Left cardiac atrium (tissue), 4 donors: ENCODE measurements at regions not wholly inside any gene's neighbourhood (a gene's known extent, or its start where the extent isn't known, plus 50 kb on each side); places are given as distances from the start of the nearest gene placed in this dataset.
"Not testable (repeated sequence)": the region's sequence is repeated elsewhere in the genome, so short reads cannot be mapped to it uniquely, and the experiment has no call there.

Source experiments
- ATAC-seq, 2 donors: fragments of 200-7000 bp; cut with Tn5 transposase; one replicate each; pipeline ENCODE4 v1.9.1; 2020; ENCODE audit warnings: mild to moderate bottlenecking in 2 of 2, moderate library complexity in 2 of 2
- DNase-seq: peaks from one replicate; pipeline ENCODE4 v3.0.0-alpha.2; 2020
- intact Hi-C, 2 donors: fragments of 100-400 bp; cut with DNase I; formaldehyde crosslinking; loops; one replicate each; pipeline versions ENCODE4 v1.14.1 to v1.15.1; 2022 to 2023
- donor health status: DM: no; HTN: yes; CAD: no.
- donor health status: DM: no; HTN: yes; CAD: no; lungs with severe emphysema.
- donor health status: DM: yes; HTN: yes; CAD: no.
- donor health status: Dilated cardiomyopathy.

- ATAC-seq (no peak), DNase-seq (no peak)
- intact Hi-C loops: no loop called here
These were observed 254.6 kb downstream of the STIM2 start for GRCh38 chr4:27115221-27115620.

GRCh38 chr4:27117453-27117852, 256.8 kb downstream of the STIM2 start:
- no peak for DNase-seq
- intact Hi-C loops: no loop called here
- ATAC-seq: no peak

- ATAC-seq (no peak), DNase-seq (no peak)
- intact Hi-C loops: no loop called here
These were observed 258.6 kb downstream of the STIM2 start for GRCh38 chr4:27119239-27119638.

- DNase-seq (no peak), ATAC-seq (no peak)
- intact Hi-C loops: no loop called here
These were observed 261.2 kb downstream of the STIM2 start for GRCh38 chr4:27121830-27122229.

GRCh38 chr4:27123123-27123768, 262.6 kb downstream of the STIM2 start:
- ATAC-seq (no peak), DNase-seq (no peak)
- intact Hi-C loops: no loop called here

- DNase-seq (no peak), ATAC-seq (no peak)
- intact Hi-C loops: no loop called here
These were observed 263.1 kb downstream of the STIM2 start for GRCh38 chr4:27123769-27124124.

GRCh38 chr4:27126895-27127294, 266.3 kb downstream of the STIM2 start:
- ATAC-seq, intact Hi-C loops, DNase-seq: not testable (repeated sequence)

- DNase-seq (no peak), ATAC-seq (no peak)
- intact Hi-C loops: no loop called here
These were observed 267.8 kb downstream of the STIM2 start for GRCh38 chr4:27128443-27128842.

- intact Hi-C loops: no loop called here
- no peak for ATAC-seq
- DNase-seq: no peak
These were observed 269.3 kb downstream of the STIM2 start for GRCh38 chr4:27129871-27130366.

GRCh38 chr4:27132497-27132896, 271.9 kb downstream of the STIM2 start:
- ATAC-seq: no peak
- DNase-seq: no peak
- intact Hi-C loops: no loop called here

- DNase-seq (no peak), ATAC-seq (no peak)
- intact Hi-C loops: no loop called here
These were observed 279.8 kb downstream of the STIM2 start for GRCh38 chr4:27140486-27140885.

GRCh38 chr4:27141530-27141929, 280.9 kb downstream of the STIM2 start:
- DNase-seq (no peak), ATAC-seq (no peak)
- intact Hi-C loops: no loop called here

GRCh38 chr4:27142841-27143240, 282.2 kb downstream of the STIM2 start:
- DNase-seq (no peak), ATAC-seq (no peak)
- intact Hi-C loops: no loop called here

GRCh38 chr4:27145597-27145996, 285.0 kb downstream of the STIM2 start:
- DNase-seq (no peak), ATAC-seq (no peak)
- intact Hi-C loops: no loop called here

- intact Hi-C loops: no loop called here
- ATAC-seq (no peak), DNase-seq (no peak)
These were observed 287.7 kb downstream of the STIM2 start for GRCh38 chr4:27148211-27148895.

GRCh38 chr4:27149541-27150212, 289.0 kb downstream of the STIM2 start:
- no peak for DNase-seq
- ATAC-seq: no peak
- intact Hi-C loops: no loop called here

GRCh38 chr4:27152703-27153102, 292.1 kb downstream of the STIM2 start:
- ATAC-seq (no peak), DNase-seq (no peak)
- intact Hi-C loops: no loop called here

GRCh38 chr4:27154706-27155105, 294.1 kb downstream of the STIM2 start:
- ATAC-seq: no peak

GRCh38 chr4:27161191-27161590, 300.6 kb downstream of the STIM2 start:
- no peak for DNase-seq
- intact Hi-C loops: no loop called here
- ATAC-seq: no peak

More at GRCh38 chr4:27154706-27155105, 294.1 kb downstream of the STIM2 start:
- intact Hi-C loops: no loop called here
- no peak for DNase-seq

GRCh38 chr4:27168783-27169182, 308.1 kb downstream of the STIM2 start:
- no peak for DNase-seq
- intact Hi-C loops: no loop called here
- ATAC-seq: no peak

- intact Hi-C loops: no loop called here
- no peak for DNase-seq
- ATAC-seq: no peak
These were observed 312.6 kb downstream of the STIM2 start for GRCh38 chr4:27173280-27173679.
